ENCODE measurements at regions not wholly inside any gene's neighbourhood (a gene's known extent, or its start where the extent isn't known, plus 50 kb on each side); places are given as distances from the start of the nearest gene placed in this dataset.

DNA sequence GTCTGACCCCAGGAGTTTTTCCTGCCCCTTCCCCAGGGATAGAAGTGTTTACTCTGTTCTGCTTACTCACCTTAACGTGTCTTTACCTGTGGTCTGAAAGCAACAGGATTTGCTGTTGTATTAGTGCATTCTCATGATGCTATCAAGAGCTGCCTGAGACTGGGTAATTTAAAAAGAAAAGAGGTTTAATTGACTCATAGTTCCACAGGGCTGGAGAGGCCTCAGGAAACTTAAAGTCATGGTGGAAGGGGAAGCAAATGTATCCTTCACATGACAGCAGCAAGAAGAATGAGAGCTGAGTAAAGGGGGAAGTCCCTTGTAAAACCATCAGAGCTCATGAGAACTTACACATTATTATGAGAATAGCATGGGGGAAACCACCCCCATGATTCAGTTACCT is 240.4 kb downstream of the SNAPC1 start:
- ATAC-seq (no peak), DNase-seq (ENCODE audit: low spot score) (no peak)

DNA sequence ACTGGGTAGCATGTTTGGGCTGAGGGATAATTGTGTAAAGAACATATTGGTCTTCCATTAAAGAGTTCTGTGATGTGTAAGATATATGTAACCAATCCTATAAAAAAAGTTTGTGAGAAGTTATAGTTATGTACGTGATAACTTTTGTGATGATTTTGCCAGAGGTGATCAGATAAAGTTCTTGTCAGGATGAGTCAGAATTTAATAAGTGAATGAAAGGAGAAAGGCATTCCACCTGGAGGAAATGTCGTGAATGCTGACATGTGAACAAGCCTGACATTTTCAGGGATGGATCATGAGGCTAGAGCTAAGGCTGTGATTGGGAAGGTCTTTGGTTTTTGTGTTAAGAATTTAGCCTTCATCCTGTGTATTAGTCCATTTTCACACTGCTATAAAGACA is 241.5 kb downstream of the SNAPC1 start:
- DNase-seq (ENCODE audit: low spot score) (no peak), ATAC-seq (no peak)

DNA sequence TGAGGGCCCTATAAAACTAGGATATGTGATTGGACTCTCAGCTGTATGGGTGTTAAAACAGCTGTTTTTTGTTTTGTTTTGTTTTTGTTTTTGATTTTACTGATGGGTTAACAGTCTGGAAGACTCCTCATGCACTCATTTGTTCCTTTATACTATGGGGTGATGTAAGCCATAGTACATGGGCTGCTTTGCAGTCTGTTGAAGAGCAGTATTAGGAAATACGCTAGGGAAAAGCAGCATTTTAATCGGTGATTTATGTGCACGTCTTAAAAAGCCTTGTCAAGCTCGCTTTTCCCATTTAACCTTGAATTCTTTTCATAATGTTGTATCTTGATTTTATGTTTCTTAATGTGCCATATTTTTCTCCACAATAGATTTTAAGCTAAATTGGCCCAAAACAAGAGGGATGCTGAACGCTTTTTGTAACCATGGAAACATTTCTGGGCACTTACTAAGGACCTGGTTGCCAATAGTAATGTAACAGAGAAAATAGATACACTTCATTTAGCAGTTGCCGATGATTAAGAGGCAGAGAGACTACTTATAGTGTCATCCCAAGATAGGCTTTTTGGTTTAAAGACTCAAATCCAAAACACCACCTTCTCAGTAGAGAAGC is 244.0 kb downstream of the SNAPC1 start:
- DNase-seq (ENCODE audit: low spot score) (no peak), ATAC-seq (no peak)

DNA sequence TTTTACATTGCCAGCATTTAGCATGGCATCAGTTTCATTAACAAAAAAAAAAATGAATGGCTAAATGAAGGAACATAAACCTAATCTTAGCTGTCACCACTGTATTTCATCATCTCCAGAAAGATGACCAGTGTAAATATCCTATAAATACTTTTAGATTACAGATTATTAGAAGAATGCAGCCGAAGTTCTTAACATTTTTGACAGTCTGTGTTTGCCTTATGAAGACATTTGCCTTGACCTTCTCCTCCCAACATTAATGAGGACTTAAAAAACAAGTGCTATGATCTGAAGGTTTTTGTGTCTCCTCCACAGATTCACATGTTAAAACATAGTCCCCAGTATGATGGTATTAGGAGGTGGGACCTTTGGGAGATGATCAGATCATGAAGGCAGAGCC is 253.0 kb downstream of the SNAPC1 start:
- DNase-seq (ENCODE audit: low spot score) (no peak), ATAC-seq (no peak)

DNA sequence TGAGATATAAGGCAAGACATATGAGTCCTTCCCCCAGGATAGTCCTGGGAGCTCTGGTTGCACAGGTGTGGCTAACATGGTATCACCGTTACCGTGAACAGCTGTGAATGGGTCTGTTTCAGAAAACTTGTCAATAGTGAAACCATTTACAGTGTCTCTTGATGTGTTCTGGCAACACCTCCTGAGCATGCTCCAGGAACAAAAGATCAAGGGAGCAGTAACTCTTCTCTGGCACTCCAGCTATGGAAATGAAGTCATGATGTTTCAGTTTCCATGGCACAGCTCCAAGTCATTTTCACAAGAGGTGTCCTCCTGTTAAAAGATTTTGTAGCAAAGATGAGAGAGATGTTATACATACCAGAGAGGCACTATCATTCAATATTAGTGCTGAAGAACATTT is 253.7 kb downstream of the SNAPC1 start:
- ATAC-seq = no peak
- DNase-seq (ENCODE audit: low spot score) = no peak

DNA sequence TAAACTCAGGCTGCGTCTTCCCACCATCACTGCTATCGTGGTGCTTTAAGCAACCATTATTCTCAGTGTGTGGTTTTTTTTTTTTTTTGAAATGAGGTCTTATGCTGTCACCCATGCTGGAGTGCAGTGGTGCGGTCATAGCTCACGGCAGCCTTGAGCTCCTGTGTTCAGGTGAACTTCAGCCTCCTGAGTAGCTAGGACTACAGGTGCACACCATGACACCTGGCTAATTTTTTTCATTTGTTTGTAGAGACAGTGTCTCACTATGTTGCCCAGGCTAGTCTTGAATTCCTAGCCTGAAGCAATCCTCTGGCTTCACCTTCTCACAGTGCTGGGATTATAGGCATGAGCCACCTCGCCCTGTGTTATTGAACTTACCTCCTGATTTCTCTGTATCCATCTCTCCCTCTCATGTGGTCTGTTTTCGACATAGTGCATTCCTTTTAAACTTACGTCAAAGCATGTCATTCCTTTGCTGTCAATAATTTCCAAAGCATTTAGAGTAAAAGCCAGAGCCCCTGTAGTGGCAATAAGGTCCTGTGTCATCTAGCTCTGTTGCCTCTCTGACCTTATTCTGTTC is 255.5 kb downstream of the SNAPC1 start:
- DNase-seq (ENCODE audit: low spot score) (no peak), ATAC-seq (no peak)

DNA sequence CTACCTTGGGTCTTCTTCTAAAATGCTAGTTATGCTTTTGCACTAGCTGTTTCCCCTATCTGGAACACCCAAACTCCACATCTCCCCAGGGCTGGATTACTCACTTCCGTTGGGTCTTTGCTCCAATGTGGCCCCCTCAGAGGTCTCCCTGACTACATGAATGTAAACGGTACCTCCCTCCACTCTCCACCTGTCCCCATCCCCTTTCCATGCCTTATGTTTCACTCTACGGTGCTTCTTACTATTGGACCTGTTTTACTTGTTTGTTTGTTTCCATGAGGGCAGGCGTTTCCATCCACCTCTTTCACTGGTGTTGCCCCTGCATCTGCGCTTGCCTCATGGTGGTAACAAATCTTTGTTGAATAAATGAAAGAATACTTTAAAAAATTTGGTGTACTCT is 256.4 kb downstream of the SNAPC1 start:
- no peak for ATAC-seq
- DNase-seq (ENCODE audit: low spot score) = no peak

DNA sequence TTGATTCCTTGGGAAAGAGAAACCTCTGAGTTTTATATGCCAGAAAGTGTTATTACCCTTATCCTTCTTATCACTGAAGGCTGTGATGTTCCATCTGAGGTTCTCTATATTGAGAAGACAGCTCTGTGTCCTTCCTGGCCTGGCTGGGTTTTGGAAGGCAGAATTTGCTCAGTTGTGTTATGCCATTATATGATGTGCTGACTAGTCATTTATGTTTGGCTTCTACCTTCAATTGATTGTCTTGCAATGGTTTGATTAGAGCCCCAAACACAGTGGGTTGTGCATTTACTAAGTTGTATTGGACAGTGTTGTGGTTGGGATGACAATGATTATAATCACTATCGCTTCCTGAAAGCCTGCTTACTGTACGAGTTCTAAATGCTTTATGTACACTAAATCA is 265.7 kb downstream of the SNAPC1 start:
- ATAC-seq = no peak
- DNase-seq (ENCODE audit: low spot score) = no peak

DNA sequence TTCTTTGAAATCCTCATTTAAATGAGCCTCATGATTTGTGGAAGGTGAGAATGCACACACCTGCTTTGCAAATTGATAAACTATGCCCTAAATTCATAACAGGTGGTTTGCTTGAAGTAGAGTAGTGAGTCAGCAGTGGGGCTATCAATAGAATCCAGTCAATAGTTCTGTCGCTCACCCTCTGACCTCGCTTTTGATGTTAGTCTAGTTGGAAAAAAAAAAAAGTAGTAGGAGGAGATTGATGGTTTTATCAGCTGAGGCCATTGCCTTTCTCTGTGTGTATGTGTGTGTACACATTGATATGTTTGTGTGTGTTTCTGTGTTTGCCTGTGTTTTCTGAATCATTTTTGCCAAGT is 267.3 kb downstream of the SNAPC1 start:
- ATAC-seq = no peak

DNA sequence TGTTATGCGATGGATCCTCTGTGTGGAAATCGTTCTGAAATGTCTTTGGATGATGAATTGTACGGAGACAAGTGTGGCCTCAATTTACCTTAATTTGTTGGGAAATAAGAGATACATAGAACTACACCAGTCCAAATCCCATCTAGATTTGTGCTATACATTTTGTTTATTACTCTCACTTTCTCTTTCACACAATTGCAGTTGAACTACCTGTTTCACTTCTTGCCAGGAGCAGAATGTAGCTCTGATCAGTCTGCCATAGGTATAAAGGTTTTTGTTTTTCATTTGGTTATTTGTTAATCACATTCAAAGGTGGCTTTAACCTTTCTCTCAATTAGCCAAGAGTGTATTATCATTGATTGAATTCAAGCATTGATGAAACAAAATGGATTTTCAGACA is 268.2 kb downstream of the SNAPC1 start:
- ATAC-seq (no peak), DNase-seq (ENCODE audit: low spot score) (no peak)

More for the DNA sequence above, 267.3 kb downstream of the SNAPC1 start:
- DNase-seq (ENCODE audit: low spot score) = no peak

DNA sequence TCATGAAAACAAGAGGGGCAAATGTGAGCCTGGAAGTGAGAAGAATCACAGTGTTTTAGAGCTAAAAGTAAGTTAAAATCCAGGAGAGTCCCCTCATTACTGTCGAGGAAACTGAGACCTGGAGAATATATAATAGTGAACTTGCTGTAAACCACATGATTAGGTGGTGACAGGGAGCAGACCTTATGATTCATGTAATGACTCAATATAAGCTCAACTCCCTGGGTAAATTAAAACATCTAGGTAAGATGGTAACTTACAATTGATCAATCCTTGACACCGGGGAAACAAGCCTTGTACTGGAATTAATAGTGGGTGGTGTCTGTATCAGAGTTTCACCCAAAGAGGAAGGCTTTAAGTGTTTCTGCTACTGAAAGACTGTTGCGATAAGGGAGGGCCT is 269.3 kb downstream of the SNAPC1 start:
- DNase-seq (ENCODE audit: low spot score) (no peak), ATAC-seq (no peak)

DNA sequence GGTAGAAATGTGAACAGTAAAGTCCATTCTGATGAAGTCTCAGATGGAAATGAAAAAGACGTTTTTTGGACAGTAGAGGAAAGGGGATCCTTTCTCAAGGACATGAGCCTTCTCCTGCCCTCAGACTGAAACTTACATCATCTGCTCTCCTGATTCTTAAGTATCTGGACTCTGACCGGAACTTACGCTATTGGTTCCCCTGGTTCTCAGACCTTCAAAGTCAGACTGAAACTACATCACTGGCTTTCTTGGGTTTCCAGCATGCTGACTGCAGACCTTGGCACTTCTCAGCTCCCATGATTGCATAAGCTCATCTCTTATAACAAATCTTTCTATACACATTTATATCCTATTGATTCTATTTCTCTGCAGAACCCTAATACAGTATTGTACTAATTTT is 291.0 kb downstream of the SNAPC1 start:
- DNase-seq (ENCODE audit: low spot score) (no peak), ATAC-seq (no peak)

DNA sequence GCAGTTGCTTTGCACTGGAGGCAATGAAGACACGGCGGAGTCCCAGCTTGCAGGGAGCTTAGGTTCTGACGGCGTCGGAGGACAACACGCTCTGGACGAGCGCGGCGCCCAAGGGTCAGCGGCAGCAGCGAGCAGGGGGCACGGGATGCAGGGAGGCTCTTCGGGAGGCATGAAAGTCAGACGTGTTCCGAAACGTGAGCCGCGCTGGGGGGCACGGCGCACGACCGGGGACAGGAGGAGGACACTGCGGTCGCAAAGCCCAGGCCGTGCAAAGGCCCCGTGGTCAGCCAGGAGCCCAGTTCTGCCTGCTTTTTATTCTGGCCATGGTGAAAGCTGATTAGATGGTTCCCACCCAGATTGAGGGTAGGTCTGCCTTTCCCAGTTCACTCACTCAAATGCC is 294.6 kb downstream of the SNAPC1 start:
- DNase-seq (ENCODE audit: low spot score) (no peak), ATAC-seq (no peak)

DNA sequence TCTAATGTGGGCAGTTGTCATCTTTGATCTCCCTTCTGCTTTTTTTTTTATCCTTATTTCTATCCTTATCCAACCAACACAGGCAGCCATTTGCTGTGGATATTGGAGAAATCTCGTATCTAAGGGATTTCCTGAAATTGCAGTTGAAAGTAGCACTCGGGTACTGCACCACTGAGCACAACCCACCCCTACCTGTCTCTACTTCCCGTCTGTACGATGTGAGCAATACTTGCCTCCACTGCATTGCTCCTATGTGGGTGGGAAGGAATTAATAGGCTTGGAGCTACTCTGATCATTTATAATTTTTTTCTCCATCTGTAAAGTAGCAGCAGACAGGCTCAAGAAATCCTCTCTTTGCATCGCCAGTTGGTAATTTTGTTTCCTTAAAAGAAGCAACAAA is 300.4 kb downstream of the SNAPC1 start:
- ATAC-seq (no peak), DNase-seq (ENCODE audit: low spot score) (no peak)

DNA sequence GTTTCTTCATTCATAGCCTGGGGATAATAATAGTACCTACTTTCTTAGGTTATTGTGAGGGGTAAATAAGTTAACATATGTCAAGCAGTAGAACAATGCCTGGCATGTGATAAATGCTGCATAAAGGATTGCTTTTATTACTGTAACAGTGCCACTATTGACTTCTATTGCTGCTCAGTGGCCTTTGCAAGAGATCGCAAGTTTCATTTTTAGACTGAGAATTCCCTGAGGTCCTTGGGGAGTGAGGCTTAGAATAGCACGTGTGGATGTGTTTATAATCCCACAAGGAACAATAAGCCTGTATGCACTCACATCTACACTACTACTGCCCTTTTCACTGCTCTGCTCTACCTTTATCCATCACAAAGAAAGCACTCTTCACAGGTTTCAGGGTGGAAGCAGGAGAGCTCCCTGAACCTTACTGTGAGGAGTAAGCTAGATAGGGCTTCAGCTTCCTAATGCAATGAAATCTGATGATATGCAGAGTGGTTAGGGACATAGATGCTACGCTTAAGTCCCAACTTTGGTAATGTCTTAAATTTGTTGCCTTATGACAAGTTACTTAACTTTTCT is 302.6 kb downstream of the SNAPC1 start:
- DNase-seq (ENCODE audit: low spot score) (no peak), ATAC-seq (no peak)

DNA sequence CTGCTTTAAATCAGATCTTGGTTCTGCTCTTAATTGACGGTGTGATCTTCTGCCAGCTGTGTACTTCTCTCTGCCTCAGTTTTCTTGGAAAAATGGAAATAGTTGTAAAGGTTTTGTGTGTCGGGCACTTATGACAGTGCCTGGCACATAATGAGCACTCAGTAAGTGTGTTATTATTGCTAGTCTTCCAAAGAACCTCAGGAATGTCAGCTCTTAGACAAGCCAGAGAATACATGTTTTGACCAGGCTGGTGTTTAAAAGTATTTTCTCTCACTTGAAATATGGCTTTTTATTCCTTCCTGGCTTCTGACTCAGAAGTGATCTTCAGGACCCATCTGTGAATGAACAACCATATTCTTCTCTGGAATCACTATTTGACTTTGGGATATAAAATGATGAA is 304.1 kb downstream of the SNAPC1 start:
- no peak for ATAC-seq
- no peak for DNase-seq (ENCODE audit: low spot score)

DNA sequence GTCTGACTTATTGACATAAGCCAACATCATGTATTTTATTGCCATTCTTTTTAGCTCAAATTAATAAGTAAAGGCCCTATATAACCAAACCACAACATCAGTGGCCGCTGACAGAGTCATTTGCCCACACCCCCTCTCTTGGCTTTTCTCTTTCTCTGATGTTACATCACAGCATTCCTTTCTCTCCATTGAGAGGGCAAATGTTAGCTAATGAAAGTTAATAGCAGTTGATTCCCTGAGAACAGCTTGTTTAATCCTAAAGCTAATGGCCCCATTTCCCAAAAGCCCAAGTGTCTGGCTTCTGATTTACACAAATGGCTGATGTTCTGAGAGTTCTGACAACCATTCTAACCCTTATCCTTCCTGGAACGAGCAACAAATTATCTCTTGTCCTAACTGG is 308.8 kb downstream of the SNAPC1 start:
- ATAC-seq (no peak), DNase-seq (ENCODE audit: low spot score) (no peak)

DNA sequence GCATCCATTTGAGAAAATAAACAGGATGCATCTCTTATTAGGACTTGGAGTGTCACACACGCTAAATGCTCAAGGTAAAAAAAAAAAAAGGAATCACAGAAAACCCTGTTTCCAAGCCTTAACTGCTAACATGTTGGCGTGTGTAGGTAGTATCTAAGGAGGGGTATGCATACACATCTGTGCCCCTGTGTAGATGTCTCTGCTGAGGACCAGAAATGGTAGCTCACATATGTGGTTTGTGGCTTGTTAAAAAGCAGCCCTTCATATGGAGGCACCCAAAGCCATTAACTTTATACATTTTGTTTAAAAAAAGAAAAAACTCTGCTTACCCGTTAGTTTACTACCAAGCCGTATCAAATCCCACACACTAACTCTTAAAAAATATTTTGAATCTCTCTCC is 314.1 kb downstream of the SNAPC1 start:
- no peak for DNase-seq (ENCODE audit: low spot score)
- ATAC-seq = no peak

DNA sequence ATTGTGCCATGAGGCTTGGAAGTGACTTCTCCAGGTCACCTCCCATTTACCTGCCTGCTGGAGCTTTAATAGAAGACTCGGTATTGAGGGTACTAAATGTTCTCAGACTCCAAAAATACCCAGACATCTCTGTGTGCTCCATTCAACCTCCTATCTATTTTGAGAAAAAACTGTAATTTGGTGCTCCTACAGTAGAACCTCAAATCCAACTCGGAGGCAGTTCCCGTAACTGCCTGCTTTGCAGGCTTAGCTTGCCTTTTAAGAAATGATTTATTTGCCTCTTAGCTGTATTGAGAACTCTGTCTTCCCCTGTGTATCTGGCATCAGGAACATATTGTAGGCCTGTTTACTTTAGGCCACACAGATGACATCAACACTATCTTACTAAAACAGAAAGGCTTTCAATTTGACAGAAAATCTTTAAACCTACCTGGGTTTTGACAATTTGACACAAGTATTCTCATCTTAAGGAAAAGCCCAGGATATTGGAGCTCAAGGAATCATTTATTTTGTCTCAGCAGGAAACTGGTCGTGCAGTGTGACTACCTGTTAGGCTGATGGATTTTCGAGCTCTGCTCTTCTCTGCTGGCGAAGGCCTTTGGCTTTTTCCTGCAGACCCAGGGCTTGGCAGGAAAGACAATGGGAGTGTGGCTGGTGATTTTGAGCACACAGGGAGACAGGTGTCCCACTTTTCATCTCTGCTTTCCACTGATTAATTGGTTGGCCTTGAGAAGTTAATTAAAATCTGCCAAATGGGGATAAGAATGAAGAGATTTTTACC is 314.8 kb downstream of the SNAPC1 start:
- ATAC-seq (no peak), DNase-seq (ENCODE audit: low spot score) (no peak)

DNA sequence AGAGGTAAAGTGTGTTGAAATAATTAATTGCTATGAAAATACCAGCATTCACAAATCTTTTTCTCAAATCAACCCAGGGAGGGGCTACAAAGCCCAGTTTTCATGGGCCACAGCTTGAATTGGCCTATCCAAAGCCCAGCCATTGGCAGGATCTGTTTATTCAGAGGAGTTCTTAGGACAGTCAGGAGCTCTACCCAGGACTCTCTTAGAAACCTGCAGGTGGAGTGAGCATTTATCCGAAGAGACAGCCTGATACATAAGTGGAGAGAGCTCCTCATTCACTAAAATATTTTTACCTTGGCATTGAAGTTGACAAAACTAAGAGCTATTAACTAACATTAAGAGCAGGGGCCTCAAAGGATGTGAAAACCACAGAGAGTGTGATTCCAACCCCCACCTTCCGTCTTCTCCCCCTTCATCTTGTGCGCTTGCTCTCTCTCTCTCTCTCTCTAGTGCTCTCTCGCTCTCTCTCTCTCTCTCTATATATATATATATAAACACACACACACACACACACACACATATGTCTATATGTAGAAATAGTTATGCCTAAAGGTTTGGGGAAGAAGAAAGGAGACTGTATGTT is 315.5 kb downstream of the SNAPC1 start:
- DNase-seq (ENCODE audit: low spot score) (no peak), ATAC-seq (no peak)

DNA sequence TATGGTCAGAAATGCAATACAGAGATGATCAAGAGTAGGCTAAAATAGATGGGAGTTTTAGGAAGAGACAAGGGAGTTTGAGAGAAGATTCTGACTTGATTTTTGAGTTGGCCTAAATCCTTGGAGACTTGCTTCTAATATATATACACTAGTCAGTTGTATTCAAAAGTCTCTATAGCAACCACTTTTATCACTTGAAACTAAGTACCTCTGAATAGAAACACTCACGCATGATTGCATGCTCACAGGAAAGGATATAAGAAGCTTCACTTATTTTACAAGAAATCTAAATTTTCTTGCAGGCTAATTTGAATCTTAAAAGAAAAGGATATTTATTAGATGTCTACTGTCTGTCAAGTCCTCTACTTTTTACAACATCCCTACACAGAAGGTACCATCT is 316.8 kb downstream of the SNAPC1 start:
- no peak for ATAC-seq
- no peak for DNase-seq (ENCODE audit: low spot score)

DNA sequence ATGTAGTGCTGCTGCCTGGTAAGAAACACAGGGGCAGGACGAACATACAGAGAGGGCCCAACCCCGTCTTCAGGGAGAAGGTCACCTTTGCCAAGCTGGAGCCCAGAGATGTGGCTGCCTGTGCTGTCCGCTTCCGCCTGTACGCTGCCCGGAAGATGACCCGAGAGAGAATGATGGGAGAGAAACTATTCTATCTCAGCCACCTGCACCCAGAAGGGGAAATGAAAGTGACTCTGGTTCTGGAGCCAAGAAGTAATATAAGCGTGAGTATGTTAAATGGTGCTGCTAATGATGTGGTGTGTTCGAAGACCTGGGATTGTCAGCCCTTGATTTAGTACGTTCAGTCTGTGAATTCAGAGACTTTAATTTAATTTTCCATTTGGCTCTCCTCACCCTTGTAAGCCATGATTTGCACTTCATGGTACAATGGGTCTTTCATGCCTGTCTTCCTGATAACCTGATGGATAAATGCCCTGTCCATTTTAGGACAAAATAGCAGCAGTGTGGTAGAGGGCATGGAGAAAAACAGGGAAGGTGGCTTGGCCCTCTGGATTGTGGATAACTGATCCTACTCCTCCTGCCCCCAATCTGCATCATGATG is 318.9 kb downstream of the SNAPC1 start:
- ATAC-seq (no peak), DNase-seq (ENCODE audit: low spot score) (no peak)
